Fibroblast of lung (primary cell): ENCODE measurements at regions not wholly inside any gene's neighbourhood (a gene's known extent, or its start where the extent isn't known, plus 50 kb on each side); places are given as distances from the start of the nearest gene placed in this dataset.

ENCODE experiments used
- CTCF ChIP-seq, 2 donors: IDR thresholded peaks in 1 of 2; conservative IDR thresholded peaks in 1 of 2; 1 replicate in 1 of 2; 2 replicates in 1 of 2; pipeline ENCODE4 v1.5.1; 2011 to 2012; ENCODE audit warnings: low read length in 2 of 2, control low read depth in 1 of 2, inconsistent platforms in 1 of 2, low read depth in 1 of 2, mild to moderate bottlenecking in 1 of 2
- EZH2 ChIP-seq: IDR thresholded peaks from 2 replicates; pipeline ENCODE4 v1.5.1; 2012; ENCODE audit warnings: low read length, control low read depth, mild to moderate bottlenecking; ENCODE audit errors: missing control alignments

GRCh38 chr11:37916331-37916730 lies 1318.3 kb upstream of the RAG2 start:
- TF ChIP-seq CTCF (conservative IDR thresholded peaks at IDR 0.05 in 1 of 2, IDR thresholded peaks at IDR 0.05 in 1 of 2; ENCODE audit: low read depth in 1 of 2, low read length in 2 of 2) (no peak), EZH2 (no peak)
